ENCODE measurements at regions not wholly inside any gene's neighbourhood (a gene's known extent, or its start where the extent isn't known, plus 50 kb on each side); places are given as distances from the start of the nearest gene placed in this dataset.

- no peak for DNase-seq
Measured at GRCh38 chr4:34191443-34191842, 2052.9 kb downstream of the ARAP2 start.

DNA sequence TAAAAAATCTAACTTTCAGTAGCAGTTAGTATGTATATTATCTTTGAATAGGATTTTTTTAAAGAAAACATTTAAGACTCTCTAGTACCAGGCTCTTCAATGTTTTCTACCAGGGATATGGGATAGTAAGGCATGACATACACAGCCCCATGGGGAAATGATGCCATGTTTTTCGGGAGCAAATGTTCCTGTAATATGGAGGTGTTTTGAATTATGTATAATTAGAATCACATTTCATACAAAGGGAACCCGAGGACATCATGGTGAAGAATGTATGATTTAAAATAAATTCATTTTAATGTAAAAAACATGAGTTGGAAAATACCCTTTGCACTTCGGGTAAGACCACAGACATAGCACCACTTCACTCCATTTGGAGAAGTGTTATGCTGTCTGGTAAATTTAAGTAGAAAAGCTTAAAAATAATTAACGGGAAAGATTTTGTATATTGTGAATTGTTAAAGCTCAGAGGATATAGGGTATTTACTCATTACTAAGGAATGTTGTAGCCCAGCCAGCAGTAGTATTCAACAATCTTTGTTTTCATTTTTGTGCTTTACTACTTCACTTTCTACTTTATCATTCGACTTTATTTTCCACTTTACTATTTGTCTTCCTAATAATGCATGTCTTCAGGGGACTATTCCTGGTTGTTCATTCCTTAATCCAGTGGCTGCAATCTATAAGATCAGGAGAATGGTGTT, 2050.7 kb downstream of the ARAP2 start:
- no peak for DNase-seq

DNA sequence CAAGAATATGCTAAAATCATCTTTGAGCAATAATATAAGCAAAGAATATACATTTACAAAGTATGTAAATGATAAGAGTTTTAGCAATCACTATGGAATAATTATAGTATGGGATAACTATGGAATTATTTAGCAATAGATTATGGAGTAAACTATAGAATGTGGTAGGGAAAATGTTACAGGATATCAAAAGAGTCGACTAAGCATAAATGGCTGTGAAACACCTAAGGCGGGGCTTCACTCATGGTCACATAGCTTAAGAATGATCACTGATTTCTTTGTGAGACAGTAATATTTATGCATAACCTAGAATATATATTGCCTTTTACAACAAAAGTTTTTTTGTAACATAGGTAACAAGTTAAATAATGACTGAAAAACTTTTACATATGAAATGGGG, 2049.7 kb downstream of the ARAP2 start:
- DNase-seq = no peak

DNA sequence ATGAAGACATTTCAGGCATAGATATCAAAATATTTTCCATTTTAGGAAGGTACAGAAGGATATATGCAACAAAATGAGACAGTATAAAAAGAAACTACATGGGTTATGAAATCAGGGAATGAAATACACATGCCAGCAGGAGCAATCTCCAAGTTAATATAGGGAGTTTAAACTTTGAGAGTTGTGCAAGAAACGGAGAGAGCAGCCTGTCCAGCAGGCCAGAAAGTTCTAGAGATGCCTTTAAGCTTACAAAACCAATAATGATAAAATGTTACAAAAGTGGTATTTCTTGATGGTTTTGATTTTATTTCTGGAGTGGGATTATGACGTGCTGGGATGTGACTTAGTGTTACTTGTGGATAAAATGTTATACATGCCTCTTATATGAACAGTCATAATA, 2047.9 kb downstream of the ARAP2 start:
- DNase-seq = no peak

- no peak for DNase-seq
Measured at GRCh38 chr4:34198966-34199365, 2045.3 kb downstream of the ARAP2 start.

DNA sequence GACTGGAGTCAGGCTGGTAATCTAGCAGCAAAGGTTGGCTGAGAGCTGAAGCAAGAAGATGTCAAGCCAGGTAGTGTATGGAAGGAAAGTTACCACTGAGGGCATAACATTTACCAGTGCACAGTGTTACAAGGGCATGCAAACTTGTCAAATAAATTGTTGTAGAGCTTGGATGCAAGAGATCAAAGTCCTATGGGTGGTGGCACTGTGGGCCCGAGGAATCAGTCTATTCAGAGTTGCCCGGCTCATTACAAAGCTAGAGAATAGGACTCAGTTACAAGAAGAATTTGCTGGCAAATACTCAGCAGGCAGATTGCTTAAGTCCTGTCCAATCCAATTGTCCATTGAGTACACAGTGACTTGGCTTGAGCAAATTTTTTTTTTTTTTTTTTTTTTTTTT, 2043.8 kb downstream of the ARAP2 start:
- DNase-seq = no peak

DNA sequence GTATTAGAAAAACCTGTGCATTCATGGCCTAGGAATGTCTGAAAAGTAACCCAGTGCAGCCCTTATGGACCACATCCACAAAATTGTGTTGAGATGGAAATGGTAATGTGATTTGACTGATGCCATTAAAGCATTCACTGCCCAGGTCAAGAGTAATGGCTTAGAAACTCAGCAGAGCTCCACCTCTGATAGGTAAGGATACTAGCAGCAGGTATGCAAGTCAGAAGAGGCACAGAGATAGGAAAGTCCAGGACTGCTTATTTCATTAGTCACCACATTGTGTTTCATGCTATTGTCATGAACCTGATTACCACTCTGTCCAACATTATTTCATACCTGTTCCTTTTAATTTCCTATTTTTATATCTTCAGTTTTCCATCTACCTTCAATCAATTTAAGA, 2042.2 kb downstream of the ARAP2 start:
- no peak for DNase-seq

DNA sequence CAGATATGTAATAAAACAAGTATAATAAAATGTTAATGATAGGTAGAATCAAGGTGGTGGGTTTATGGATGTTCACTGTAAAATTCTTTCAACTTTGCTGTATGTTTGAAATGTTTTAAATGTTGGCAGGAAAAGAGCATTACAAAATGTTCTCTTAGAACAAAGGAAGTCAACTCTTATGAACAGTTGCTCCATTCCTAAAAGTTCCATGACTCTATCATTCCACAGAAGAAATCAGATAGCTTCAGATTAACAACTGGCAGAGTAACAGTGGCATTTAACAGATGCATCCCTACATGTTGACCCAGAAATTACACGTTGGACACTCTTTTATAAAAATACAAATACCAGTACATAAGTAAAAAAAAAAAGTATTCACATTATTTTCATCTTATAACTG, 2023.7 kb downstream of the ARAP2 start:
- no peak for DNase-seq

DNA sequence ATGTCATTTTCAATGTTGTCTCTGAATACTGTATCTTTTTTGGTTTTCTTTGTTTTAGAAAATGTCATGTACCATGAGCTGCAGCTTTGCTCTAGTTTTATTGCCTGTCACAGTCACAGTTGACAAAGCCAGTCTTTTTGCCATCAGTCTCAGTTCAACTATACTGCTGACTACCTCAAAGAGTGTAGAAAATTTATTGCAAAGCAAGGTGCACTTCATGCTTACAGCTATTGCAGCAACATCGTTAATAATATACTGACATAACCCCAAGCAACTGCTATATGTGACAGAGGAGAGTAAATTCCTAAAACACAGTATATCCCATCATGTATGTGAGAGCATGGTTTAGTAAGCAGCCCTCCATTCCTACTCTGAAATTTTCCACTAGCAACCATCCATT, 2022.3 kb downstream of the ARAP2 start:
- no peak for DNase-seq

DNA sequence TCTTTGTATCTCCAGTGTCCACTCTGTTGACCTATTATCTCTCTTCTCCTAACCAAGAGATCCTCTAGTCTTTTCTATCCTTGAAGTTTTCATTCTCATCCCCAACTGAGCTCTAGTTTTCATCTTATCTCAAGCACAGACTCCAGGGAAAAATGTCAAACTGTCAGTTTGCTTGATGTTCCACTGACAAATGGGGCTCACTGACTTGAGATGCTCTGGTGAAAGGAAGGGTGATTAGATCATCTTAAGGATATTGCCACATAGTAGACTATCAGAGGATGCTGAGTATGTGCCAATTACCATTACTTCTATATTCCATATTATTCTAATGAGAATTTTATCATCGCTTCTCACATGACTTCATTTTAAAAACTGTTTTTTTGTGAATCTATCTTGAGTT, 2008.2 kb downstream of the ARAP2 start:
- no peak for DNase-seq

DNA sequence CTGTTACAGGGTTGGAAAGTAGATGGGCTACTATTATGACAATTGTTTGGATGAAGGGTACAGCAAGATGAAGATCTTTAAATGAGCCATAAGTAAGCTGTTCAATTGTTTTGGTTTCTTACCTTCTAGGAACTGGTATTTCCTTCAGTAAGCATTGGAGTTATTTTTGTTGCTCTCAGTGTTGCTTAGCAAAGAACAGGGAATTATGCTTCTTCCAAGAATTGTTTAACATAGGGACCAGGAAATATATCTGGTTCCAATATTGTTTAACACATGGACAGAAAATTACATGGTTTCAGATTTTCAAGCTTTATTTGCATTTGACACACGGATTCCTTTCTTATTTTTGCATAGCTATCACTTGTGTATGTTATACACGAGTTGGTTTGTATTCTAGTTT, 1999.0 kb downstream of the ARAP2 start:
- no peak for DNase-seq

DNA sequence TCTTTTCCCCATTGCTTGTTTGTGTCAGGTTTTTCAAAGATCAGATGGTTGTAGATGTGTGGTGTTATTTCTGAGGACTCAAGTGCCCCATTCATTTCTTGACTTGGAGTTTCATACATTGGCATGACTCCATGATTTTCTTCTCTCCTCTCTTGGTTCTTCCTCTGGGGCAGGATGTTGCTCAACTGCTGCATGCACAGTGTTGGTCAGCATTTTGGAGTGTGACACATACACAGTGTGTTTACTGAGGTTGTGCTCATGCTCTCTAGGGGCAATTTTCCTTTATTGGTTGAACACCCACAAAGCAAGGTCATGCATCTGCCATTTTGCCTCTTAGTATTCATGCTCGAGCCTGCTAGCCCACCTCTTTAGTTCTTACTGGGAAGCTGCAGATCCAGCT, 1993.8 kb downstream of the ARAP2 start:
- no peak for DNase-seq

- DNase-seq = no peak
Measured at GRCh38 chr4:34253239-34253638, 1991.1 kb downstream of the ARAP2 start.

DNA sequence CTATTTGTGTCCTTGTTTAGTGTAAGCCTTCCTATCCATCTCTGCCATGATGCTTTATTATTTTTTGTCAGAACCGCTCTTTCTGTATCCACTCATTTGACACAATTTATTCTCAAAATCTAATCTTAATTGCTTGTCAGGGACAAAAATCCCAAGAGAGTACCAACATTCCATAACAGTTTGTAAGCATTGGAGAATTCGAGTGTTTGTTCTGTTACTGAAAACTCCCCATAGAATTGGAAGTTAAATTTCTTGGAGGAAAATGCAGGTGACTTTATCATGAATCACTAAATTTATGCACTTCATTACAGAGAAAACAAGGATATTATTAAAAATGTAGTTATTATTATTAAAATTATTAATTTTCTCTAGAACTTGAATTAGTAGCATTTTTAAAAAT, 1986.1 kb downstream of the ARAP2 start:
- no peak for DNase-seq

GRCh38 chr4:34261799-34262314, 1982.5 kb downstream of the ARAP2 start:
- DNase-seq = no peak

DNA sequence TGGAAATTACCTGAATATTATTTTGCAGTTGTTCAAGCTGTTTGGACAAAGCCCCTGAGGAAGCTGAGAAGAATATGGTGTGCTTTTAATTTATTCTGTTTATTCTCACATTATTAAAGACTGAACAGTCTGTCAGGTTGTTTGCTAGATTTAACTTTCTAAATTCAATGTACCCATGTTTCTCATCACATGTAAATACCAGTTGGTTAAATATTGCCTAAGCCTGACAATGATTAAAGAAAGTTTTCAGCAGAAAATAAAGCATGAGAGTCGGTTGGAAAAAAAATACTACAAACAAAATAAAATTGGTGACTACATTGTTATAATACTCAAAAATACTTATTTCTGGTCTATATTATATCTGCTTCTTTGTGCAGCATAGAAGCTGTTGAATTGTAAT, 1974.7 kb downstream of the ARAP2 start:
- no peak for DNase-seq

GRCh38 chr4:34271479-34272355, 1972.6 kb downstream of the ARAP2 start:
- DNase-seq = no peak

- no peak for DNase-seq
Measured at GRCh38 chr4:34279011-34279410, 1965.3 kb downstream of the ARAP2 start.

DNA sequence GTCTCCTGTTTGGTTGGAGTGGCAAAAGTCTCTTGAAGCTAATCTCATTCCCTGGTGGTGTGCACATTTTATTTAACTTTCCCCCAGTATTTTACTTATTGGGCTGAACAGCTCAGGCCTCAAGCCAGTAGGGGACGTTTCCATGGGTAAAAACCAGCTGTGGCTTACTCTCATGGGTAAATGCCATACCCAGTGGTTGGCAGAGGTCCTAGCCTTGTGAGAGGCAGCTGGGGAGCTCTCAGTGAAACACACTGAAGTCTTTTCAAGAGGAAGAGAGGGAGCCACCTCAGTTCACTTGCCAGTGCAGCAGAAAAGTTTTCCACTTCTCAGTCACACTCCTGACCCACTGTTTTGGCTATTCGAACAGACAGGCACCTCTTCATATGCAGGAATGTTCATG, 1964.2 kb downstream of the ARAP2 start:
- no peak for DNase-seq

DNA sequence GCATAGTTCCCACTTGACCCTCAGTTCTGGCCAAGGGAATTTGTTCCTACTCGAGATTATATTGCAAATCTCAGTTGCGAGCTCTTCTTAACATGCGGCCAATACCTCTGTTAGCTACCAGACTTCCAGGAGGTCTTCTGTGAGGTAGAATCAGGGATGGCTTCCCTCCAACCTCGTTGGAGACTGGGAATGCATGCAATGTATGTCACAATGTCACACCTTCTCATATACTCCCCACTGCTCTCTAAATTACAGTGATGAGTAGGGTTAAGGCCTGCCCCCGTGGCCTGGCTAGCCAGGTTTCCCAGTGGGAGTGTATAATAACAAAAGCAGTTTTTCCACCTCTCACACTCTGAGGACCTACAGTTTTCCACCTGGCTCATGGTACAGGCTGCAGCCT, 1962.5 kb downstream of the ARAP2 start:
- no peak for DNase-seq

DNA sequence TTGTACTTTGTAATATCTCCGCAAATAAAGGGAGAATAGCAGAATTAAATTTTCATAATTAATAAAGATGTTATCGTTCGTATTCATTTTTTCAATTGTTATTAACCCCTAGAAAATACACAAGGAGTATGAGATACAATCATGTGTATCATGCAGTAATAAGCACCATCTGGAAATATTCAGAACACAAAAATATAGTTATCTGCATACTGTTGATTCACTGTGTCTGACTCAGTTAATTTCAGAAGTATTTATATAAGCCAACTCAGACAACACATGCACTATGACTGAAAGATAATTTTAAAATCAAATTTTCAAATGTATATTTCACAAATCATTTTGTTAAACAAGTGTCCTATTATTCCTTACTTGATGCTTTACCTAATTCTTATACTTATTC, 1954.8 kb downstream of the ARAP2 start:
- DNase-seq = no peak

- no peak for DNase-seq
Measured at GRCh38 chr4:34289962-34290361, 1954.4 kb downstream of the ARAP2 start.

- DNase-seq = no peak
Measured at GRCh38 chr4:34293459-34293858, 1950.9 kb downstream of the ARAP2 start.

- DNase-seq = no peak
Measured at GRCh38 chr4:34309383-34309906, 1934.9 kb downstream of the ARAP2 start.
